ENCODE measurements at regions not wholly inside any gene's neighbourhood (a gene's known extent, or its start where the extent isn't known, plus 50 kb on each side); places are given as distances from the start of the nearest gene placed in this dataset.

GRCh38 chr10:128689667-128690066 is 563.4 kb upstream of the MKI67 start:
- in situ Hi-C loops (cut with MboI; ENCODE audit: low pct_unique_long_range_greater_than_20kb, low sequenced_read_pairs, unreplicated experiment), result no loop called here
- DNase-seq (ENCODE audit: low spot score), result no peak
- no peak for TF ChIP-seq CTCF (IDR thresholded peaks at IDR 0.05; ENCODE audit: extremely low read depth, insufficient read depth, missing control alignments)

GRCh38 chr10:128693493-128694131 is 567.4 kb upstream of the MKI67 start:
- no peak for TF ChIP-seq CTCF (IDR thresholded peaks at IDR 0.05; ENCODE audit: extremely low read depth, insufficient read depth, missing control alignments)
- no peak for DNase-seq (ENCODE audit: low spot score)
- in situ Hi-C loops (cut with MboI; ENCODE audit: low pct_unique_long_range_greater_than_20kb, low sequenced_read_pairs, unreplicated experiment), result no loop called here

- no peak for TF ChIP-seq CTCF (IDR thresholded peaks at IDR 0.05; ENCODE audit: extremely low read depth, insufficient read depth, missing control alignments)
- in situ Hi-C loops (cut with MboI; ENCODE audit: low pct_unique_long_range_greater_than_20kb, low sequenced_read_pairs, unreplicated experiment), result no loop called here
- no peak for DNase-seq (ENCODE audit: low spot score)
Observed at GRCh38 chr10:128694168-128694850, 568.1 kb upstream of the MKI67 start.

- in situ Hi-C loops (cut with MboI; ENCODE audit: low pct_unique_long_range_greater_than_20kb, low sequenced_read_pairs, unreplicated experiment), result no loop called here
- TF ChIP-seq CTCF (IDR thresholded peaks at IDR 0.05; ENCODE audit: extremely low read depth, insufficient read depth, missing control alignments), result no peak
- no peak for DNase-seq (ENCODE audit: low spot score)
Observed at GRCh38 chr10:128694851-128695725, 568.9 kb upstream of the MKI67 start.

GRCh38 chr10:128695931-128696330 is 569.7 kb upstream of the MKI67 start:
- no peak for DNase-seq (ENCODE audit: low spot score)
- in situ Hi-C loops (cut with MboI; ENCODE audit: low pct_unique_long_range_greater_than_20kb, low sequenced_read_pairs, unreplicated experiment), result no loop called here
- TF ChIP-seq CTCF (IDR thresholded peaks at IDR 0.05; ENCODE audit: extremely low read depth, insufficient read depth, missing control alignments), result no peak

- TF ChIP-seq CTCF (IDR thresholded peaks at IDR 0.05; ENCODE audit: extremely low read depth, insufficient read depth, missing control alignments), result no peak
- DNase-seq (ENCODE audit: low spot score), result no peak
- in situ Hi-C loops (cut with MboI; ENCODE audit: low pct_unique_long_range_greater_than_20kb, low sequenced_read_pairs, unreplicated experiment), result no loop called here
Observed at GRCh38 chr10:128697437-128697836, 571.2 kb upstream of the MKI67 start.
